Astrocyte of the cerebellum (primary cell): ENCODE measurements at regions not wholly inside any gene's neighbourhood (a gene's known extent, or its start where the extent isn't known, plus 50 kb on each side); places are given as distances from the start of the nearest gene placed in this dataset.

Experiments used
- DNase-seq: peaks from one replicate; pipeline ENCODE4 v3.0.0-alpha.2; 2011; ENCODE audit warnings: low read depth
- H3K4me3 ChIP-seq: 2 replicates; pipeline ENCODE4 v1.5.1; 2011; ENCODE audit warnings: mild to moderate bottlenecking, low read depth, low read length, moderate library complexity
- in situ Hi-C: cut with HindIII; loops from 2 replicates; pipeline ENCODE4 v1.10.0; 2017; ENCODE audit warnings: low sequenced_read_pairs
- TF ChIP-seq, protein P1 (sequence below): IDR thresholded peaks from 2 replicates; pipeline ENCODE4 v1.5.1; 2012; ENCODE audit warnings: low read length, low read depth, moderate library complexity, mild to moderate bottlenecking; ENCODE audit errors: missing control alignments

- no peak overlapping the region for H3K4me3 ChIP-seq
- no peak for DNase-seq
- TF ChIP-seq, protein P1, sequence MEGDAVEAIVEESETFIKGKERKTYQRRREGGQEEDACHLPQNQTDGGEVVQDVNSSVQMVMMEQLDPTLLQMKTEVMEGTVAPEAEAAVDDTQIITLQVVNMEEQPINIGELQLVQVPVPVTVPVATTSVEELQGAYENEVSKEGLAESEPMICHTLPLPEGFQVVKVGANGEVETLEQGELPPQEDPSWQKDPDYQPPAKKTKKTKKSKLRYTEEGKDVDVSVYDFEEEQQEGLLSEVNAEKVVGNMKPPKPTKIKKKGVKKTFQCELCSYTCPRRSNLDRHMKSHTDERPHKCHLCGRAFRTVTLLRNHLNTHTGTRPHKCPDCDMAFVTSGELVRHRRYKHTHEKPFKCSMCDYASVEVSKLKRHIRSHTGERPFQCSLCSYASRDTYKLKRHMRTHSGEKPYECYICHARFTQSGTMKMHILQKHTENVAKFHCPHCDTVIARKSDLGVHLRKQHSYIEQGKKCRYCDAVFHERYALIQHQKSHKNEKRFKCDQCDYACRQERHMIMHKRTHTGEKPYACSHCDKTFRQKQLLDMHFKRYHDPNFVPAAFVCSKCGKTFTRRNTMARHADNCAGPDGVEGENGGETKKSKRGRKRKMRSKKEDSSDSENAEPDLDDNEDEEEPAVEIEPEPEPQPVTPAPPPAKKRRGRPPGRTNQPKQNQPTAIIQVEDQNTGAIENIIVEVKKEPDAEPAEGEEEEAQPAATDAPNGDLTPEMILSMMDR: no peak
- in situ Hi-C loops: no loop called here
Observed at GRCh38 chr4:19727141-19727540, 524.6 kb upstream of the SLIT2 start.

- TF ChIP-seq, protein P1: no peak
- no peak for DNase-seq
- in situ Hi-C loops: no loop called here
- H3K4me3 ChIP-seq: no peak overlapping the region
Observed at GRCh38 chr4:19725130-19725529, 526.6 kb upstream of the SLIT2 start.

- in situ Hi-C loops: no loop called here
- TF ChIP-seq, protein P1: no peak
- no peak for DNase-seq
- no peak overlapping the region for H3K4me3 ChIP-seq
Observed at GRCh38 chr4:19722404-19722803, 529.3 kb upstream of the SLIT2 start.

- TF ChIP-seq, protein P1: no peak
- DNase-seq: no peak
- in situ Hi-C loops: no loop called here
- H3K4me3 ChIP-seq: no peak overlapping the region
Observed at GRCh38 chr4:19721587-19721986, 530.1 kb upstream of the SLIT2 start.

DNA sequence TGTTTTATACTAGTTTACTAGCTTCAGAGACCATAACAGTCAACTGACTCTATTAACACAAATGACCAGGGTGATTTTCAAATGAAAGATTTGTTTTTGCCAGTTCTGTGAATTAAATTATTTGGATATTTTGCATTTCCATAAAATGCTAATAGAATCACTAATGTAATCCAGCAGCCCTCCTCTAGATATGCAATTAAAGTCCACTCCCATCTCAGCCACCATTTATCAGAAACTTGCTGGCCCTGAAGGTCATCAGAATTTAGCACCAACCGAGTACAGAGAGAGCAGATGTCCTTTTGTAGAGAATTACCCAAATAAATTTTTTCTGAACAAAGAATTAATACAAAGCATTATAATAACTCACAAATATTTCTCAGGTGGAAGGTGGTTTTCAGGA is 531.1 kb upstream of the SLIT2 start:
- no peak overlapping the region for H3K4me3 ChIP-seq
- TF ChIP-seq, protein P1: no peak
- no peak for DNase-seq
- in situ Hi-C loops: no loop called here

- in situ Hi-C loops: no loop called here
- H3K4me3 ChIP-seq: no peak overlapping the region
- no peak for DNase-seq
- TF ChIP-seq, protein P1: no peak
Observed at GRCh38 chr4:19720190-19720589, 531.5 kb upstream of the SLIT2 start.

DNA sequence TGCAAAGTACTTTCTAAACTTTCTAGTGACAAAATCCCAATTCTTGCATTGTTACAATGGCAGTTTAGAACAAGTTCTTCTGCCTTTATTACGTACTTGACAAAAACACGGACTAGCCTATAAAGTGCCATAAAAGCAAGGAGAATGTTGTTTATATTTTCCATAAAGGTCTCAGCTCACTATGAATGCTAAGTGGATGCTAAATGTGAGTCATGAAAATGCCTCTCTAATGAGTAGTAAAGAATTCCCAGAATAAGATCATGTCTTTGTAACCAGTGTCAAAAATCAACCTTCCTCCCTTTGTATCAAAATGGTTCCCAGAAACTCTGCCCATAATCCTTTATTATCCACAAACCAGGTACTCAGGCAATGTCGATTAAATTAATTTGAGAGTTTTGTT is 539.8 kb upstream of the SLIT2 start:
- no peak overlapping the region for H3K4me3 ChIP-seq
- peak; percentile 48 for DNase-seq
- in situ Hi-C loops: no loop called here
- TF ChIP-seq, protein P1: no peak
